ENCODE measurements at regions not wholly inside any gene's neighbourhood (a gene's known extent, or its start where the extent isn't known, plus 50 kb on each side); places are given as distances from the start of the nearest gene placed in this dataset.

- TF ChIP-seq POLR2A (IDR thresholded peaks at IDR 0.05; ENCODE audit: extremely low read depth, insufficient read length) (no peak), CTCF (IDR thresholded peaks at IDR 0.05; ENCODE audit: low read depth, low read length) (peak; percentile 62)
Observed at GRCh38 chr6:54737247-54737646, 109.3 kb upstream of the FAM83B start.

All from NB4 (cell line).